Superior temporal gyrus (tissue), 1 donor: ENCODE measurements at regions not wholly inside any gene's neighbourhood (a gene's known extent, or its start where the extent isn't known, plus 50 kb on each side); places are given as distances from the start of the nearest gene placed in this dataset.
"Not testable (repeated sequence)": the region's sequence is repeated elsewhere in the genome, so short reads cannot be mapped to it uniquely, and the experiment has no call there.

Experiments
- DNase-seq: peaks from one replicate; pipeline ENCODE4 v3.0.0-alpha.2; 2016; ENCODE audit errors: extremely low spot score

- DNase-seq, result no peak
Observed at GRCh38 chr14:45976001-45976400, 675.6 kb downstream of the RPL10L start.

- DNase-seq, result no peak
Observed at GRCh38 chr14:45972416-45972815, 679.2 kb downstream of the RPL10L start.

GRCh38 chr14:45970621-45971020, 681.0 kb downstream of the RPL10L start:
- no peak for DNase-seq

GRCh38 chr14:45968037-45968436, 683.5 kb downstream of the RPL10L start:
- no peak for DNase-seq

GRCh38 chr14:45949479-45949878, 696.5 kb upstream of the MIS18BP1 start:
- DNase-seq, result no peak

- DNase-seq, result no peak
Observed at GRCh38 chr14:45947830-45948229, 694.8 kb upstream of the MIS18BP1 start.

- DNase-seq, result no peak
Observed at GRCh38 chr14:45946251-45946650, 693.2 kb upstream of the MIS18BP1 start.

GRCh38 chr14:45940318-45940717, 687.3 kb upstream of the MIS18BP1 start:
- no peak for DNase-seq

GRCh38 chr14:45939572-45939971, 686.6 kb upstream of the MIS18BP1 start:
- no peak for DNase-seq

GRCh38 chr14:45919995-45920394, 667.0 kb upstream of the MIS18BP1 start:
- not testable (repeated sequence) for DNase-seq

GRCh38 chr14:45916340-45916953, 663.4 kb upstream of the MIS18BP1 start:
- no peak for DNase-seq

- DNase-seq, result no peak
Observed at GRCh38 chr14:45907782-45908181, 654.8 kb upstream of the MIS18BP1 start.

- no peak for DNase-seq
Observed at GRCh38 chr14:45906257-45906656, 653.3 kb upstream of the MIS18BP1 start.

- no peak for DNase-seq
Observed at GRCh38 chr14:45905672-45906071, 652.7 kb upstream of the MIS18BP1 start.

- DNase-seq, result no peak
Observed at GRCh38 chr14:45904314-45904713, 651.3 kb upstream of the MIS18BP1 start.

- DNase-seq, result no peak
Observed at GRCh38 chr14:45902241-45902640, 649.2 kb upstream of the MIS18BP1 start.

GRCh38 chr14:45897439-45897838, 644.4 kb upstream of the MIS18BP1 start:
- no peak for DNase-seq

- no peak for DNase-seq
Observed at GRCh38 chr14:45893127-45893526, 640.1 kb upstream of the MIS18BP1 start.

GRCh38 chr14:45891417-45892080, 638.5 kb upstream of the MIS18BP1 start:
- no peak for DNase-seq

- not testable (repeated sequence) for DNase-seq
Observed at GRCh38 chr14:45888766-45889285, 635.8 kb upstream of the MIS18BP1 start.

GRCh38 chr14:45877981-45878380, 625.0 kb upstream of the MIS18BP1 start:
- DNase-seq, result no peak

- no peak for DNase-seq
Observed at GRCh38 chr14:45868863-45869262, 615.9 kb upstream of the MIS18BP1 start.

- no peak for DNase-seq
Observed at GRCh38 chr14:45868377-45868776, 615.4 kb upstream of the MIS18BP1 start.
